ENCODE measurements at regions not wholly inside any gene's neighbourhood (a gene's known extent, or its start where the extent isn't known, plus 50 kb on each side); places are given as distances from the start of the nearest gene placed in this dataset.

- DNase-seq: no peak
These were observed 586.3 kb upstream of the LMCD1 start for GRCh38 chr3:7915356-7915755.

- peak in 1 of 2 experiments; percentile 4 for DNase-seq
These were observed 584.0 kb upstream of the LMCD1 start for GRCh38 chr3:7917443-7918151.

GRCh38 chr3:7920211-7920610 is 581.4 kb upstream of the LMCD1 start:
- DNase-seq: no peak

- no peak for DNase-seq
These were observed 577.4 kb upstream of the LMCD1 start for GRCh38 chr3:7924228-7924627.

- no peak for DNase-seq
These were observed 574.6 kb upstream of the LMCD1 start for GRCh38 chr3:7927015-7927414.

- DNase-seq: no peak
These were observed 573.8 kb upstream of the LMCD1 start for GRCh38 chr3:7927864-7928263.

- DNase-seq: no peak
These were observed 572.2 kb upstream of the LMCD1 start for GRCh38 chr3:7929319-7929889.

- DNase-seq: no peak
These were observed 567.3 kb upstream of the LMCD1 start for GRCh38 chr3:7934362-7934761.

GRCh38 chr3:7947930-7948329 is 553.7 kb upstream of the LMCD1 start:
- no peak for DNase-seq

GRCh38 chr3:7950890-7951289 is 550.7 kb upstream of the LMCD1 start:
- DNase-seq: no peak

- no peak for DNase-seq
These were observed 548.1 kb upstream of the LMCD1 start for GRCh38 chr3:7953449-7954014.

- DNase-seq: no peak
These were observed 544.6 kb upstream of the LMCD1 start for GRCh38 chr3:7957024-7957423.

- DNase-seq: no peak
These were observed 542.5 kb upstream of the LMCD1 start for GRCh38 chr3:7959094-7959493.

- DNase-seq: no peak
These were observed 541.0 kb upstream of the LMCD1 start for GRCh38 chr3:7960601-7961000.

GRCh38 chr3:7962301-7962700 is 539.3 kb upstream of the LMCD1 start:
- no peak for DNase-seq

GRCh38 chr3:7964899-7965298 is 536.7 kb upstream of the LMCD1 start:
- no peak for DNase-seq

- no peak for DNase-seq
These were observed 528.6 kb upstream of the LMCD1 start for GRCh38 chr3:7973006-7973405.

GRCh38 chr3:7977245-7978086 is 524.2 kb upstream of the LMCD1 start:
- DNase-seq: no peak

- DNase-seq: no peak
These were observed 523.6 kb upstream of the LMCD1 start for GRCh38 chr3:7978087-7978422.

- DNase-seq: no peak
These were observed 519.5 kb upstream of the LMCD1 start for GRCh38 chr3:7982126-7982525.

GRCh38 chr3:7999384-7999783 is 502.2 kb upstream of the LMCD1 start:
- DNase-seq: no peak

- no peak for DNase-seq
These were observed 500.3 kb upstream of the LMCD1 start for GRCh38 chr3:8001307-8001706.

GRCh38 chr3:8001712-8002111 is 499.9 kb upstream of the LMCD1 start:
- no peak for DNase-seq

- DNase-seq: no peak
These were observed 489.7 kb upstream of the LMCD1 start for GRCh38 chr3:8011902-8012301.
